ENCODE measurements at regions not wholly inside any gene's neighbourhood (a gene's known extent, or its start where the extent isn't known, plus 50 kb on each side); places are given as distances from the start of the nearest gene placed in this dataset.

GRCh38 chr13:29991343-29991742 lies 140.9 kb upstream of the UBL3 start:
- no peak for DNase-seq

- no peak for DNase-seq
Measured at GRCh38 chr13:29987340-29987739, 136.9 kb upstream of the UBL3 start.

- DNase-seq = no peak
Measured at GRCh38 chr13:29980339-29980738, 129.9 kb upstream of the UBL3 start.

- no peak for DNase-seq
Measured at GRCh38 chr13:29978211-29978610, 127.8 kb upstream of the UBL3 start.

GRCh38 chr13:29977476-29978120 lies 127.2 kb upstream of the UBL3 start:
- no peak for DNase-seq

- no peak for DNase-seq
Measured at GRCh38 chr13:29976535-29976934, 126.1 kb upstream of the UBL3 start.

- DNase-seq = no peak
Measured at GRCh38 chr13:29975283-29975682, 124.9 kb upstream of the UBL3 start.

GRCh38 chr13:29969286-29969685 lies 118.9 kb upstream of the UBL3 start:
- DNase-seq = no peak

DNA sequence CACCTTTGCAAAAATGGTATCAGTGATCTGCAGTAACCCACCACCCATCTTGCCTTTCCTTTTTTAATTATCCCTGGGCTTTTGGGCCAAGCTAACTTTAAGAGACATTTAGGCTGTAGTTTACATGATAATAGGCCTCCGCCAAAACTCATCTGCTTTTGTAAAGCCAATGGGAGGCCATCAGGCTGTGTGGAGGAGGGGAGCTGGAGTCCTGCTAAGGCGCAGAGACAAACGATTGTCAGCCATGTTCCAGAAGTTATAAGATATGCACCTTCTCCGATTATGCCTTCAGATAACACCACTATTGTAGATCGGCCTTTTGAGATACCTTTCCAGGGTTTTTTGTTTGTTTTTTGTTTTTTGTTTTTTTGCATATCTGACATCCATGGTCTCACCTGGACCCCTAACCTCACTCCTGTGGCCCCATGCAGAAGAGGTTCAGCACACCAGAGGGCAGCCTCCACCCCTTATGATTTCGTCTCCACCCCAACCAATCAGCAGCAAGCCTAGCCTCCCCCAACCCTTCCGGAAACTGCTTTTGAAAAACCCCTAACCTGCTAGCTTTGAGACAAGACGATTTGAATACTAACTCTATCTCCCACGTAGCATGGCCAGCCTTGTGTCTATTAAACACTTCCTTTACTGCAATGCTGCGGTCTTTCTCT lies 113.9 kb upstream of the UBL3 start:
- DNase-seq = no peak

DNA sequence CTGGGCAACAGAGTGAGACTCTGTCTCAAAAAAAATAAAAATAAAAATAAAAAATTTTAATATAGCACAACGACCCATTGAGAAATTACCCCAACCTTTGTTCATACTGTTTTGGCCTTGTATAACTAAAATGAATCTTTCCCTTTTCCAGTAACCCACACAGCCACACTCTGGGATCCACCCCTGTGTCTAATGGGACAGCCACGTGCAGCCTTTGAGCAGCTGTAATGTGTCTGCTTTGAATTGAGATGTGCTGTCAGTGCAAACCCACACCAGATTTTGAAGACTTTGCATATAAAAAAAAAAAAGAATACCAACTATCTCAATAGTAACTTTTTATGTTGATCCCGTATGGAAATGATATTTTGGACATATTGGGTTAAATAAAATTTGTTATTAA lies 112.7 kb upstream of the UBL3 start:
- DNase-seq = no peak

DNA sequence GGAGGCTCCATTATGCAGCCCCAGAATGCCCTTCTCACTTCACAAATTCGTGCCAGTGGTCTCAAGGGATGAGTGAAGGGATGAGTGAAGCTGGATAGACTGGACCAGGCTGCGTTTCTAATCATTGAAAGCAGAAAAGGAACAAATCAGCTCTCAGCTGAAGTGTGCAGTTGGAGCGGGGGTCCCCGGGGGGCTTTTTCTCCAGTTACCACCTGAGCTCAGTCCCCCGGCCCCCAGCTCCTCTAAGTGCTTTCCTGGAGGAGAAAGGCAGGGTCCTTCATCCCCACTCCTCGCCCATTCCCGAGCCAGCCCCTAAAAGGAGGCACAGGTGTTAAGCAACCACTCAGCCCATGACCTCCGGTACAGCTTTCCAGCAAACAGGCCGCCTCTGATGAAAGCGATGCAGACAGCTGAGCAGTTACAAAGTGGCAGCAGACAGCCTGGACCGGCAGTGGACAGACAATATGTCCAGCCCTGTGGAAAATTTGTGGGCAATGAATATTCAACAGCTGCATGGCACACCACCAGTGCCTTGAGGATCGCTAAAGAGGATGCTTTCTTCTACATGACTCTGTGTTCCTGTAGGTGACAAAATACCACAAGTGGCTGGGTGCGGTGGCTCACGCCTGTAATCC lies 110.7 kb upstream of the UBL3 start:
- no peak for DNase-seq

DNA sequence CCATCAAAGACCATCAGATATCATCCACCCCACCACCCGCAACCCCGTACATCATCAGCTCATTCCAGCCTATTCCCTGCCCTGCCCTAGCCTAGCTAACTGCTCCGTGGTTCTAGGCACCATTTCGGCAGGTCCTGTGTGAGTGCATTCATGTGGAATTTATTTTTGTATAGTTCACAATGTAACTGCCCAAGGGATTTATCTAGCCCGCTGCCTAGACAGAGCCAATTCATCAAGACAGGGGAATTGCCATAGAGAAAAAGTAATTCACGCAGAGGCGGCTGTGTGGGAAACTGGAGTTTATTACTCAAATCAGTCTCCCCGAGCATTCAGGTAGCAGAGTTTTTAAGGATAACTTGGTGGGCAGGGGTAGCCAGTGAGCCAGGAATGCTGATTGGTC lies 109.2 kb upstream of the UBL3 start:
- DNase-seq = no peak

DNA sequence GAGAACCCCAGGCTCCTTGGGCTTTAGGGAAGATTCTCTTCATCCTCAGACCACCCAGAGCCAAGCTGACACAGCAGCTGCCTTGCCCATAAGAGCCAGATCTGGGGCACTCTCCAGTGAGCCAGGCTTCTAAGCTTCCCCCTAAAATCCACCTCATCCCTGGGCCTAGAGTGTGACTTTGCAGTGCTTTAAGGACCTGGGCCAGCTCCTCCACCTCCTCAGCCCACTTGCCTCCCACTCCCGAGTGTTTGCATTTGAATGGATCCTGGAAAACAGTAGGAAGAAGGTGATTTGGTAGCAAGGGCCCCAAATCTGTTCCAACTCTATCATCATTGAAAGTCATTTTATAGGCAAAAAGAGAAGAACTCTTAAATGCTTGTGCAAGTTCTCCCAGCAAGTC lies 108.7 kb upstream of the UBL3 start:
- DNase-seq = no peak

GRCh38 chr13:29958476-29958875 lies 108.1 kb upstream of the UBL3 start:
- no peak for DNase-seq

GRCh38 chr13:29957320-29957719 lies 106.9 kb upstream of the UBL3 start:
- DNase-seq = no peak

DNA sequence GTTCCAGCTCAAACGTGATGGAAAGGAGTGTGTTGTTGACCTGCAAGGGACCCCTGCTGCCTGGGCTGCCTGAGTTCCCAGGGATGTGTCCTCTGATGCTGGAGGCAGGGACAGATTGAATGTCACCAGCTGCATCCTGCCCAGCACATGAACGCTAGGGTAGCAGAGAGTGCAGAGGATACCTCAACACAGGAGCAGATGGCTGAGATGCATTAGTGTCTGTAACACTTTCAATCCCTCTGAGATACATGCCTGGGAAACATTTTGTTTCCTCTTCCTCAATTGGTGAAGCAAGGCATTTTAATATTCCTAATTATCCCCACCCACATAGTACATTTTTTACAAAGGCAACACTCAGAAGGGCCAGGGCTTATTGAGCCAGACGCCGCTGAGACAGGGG lies 106.4 kb upstream of the UBL3 start:
- DNase-seq = no peak

GRCh38 chr13:29955137-29955650 lies 104.8 kb upstream of the UBL3 start:
- no peak for DNase-seq

DNA sequence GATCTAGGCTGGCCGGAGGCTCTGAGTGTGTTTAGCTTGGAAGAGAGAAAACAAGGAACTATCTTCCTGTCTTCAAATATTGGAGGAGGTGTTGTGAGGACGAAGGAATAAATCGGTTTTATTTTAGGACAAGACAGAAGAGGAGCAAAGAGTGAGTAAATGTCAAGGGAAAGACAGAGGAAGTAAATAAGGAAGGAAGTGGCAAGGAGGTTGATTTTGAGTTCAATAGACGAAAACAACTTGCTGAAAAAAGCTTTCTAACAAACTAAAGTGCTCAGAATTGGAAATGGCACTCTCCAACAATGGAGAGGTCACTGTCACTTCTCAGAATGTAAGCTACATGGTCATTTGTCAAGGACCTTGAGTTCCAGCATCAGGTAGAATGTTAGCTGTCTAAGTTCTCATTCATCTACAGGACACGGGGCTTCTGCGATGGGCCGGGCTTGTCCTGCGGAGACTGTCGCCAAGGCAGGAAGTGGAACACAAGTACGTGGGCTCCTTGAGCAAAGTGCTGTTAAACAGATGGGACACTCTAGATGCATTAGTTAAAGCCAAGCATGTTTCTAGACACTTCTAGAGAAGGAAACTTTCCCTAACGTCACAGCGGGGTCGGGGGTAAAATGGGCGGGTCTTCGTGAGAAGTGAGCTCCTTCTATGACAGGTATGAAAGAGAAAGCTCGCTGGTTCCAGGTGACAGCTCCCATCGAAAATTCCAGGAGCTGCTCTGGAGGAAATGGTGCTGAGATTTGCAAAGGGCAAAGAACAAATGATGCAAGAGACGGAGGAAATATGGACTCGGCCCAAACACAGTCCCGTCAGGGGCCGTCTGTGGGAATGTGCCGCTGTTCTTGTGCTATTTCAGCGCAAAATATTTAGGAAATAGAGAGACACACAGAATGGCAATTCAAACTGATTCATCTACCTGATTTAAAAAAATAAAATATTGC lies 103.9 kb upstream of the UBL3 start:
- no peak for DNase-seq

DNA sequence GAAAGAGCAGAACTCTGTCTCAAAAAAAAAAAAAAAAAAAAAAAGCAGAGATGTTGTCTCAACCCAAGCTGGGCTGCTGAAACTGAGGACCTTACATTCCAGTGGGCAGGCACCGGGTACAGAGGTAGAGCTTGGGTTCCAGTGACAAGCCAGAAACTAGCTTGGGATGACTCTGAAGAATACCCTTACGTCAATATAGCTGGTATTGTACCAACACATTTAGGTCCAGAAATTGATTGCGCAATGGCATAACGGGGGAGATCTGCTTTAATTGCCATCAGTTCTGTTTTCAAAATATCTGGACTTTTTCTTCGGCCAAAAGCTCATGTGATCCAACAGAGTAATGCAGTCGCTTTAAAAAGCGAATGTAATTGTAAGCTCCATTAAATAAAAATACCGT lies 103.1 kb upstream of the UBL3 start:
- no peak for DNase-seq

GRCh38 chr13:29952245-29952644 lies 101.8 kb upstream of the UBL3 start:
- DNase-seq = no peak

DNA sequence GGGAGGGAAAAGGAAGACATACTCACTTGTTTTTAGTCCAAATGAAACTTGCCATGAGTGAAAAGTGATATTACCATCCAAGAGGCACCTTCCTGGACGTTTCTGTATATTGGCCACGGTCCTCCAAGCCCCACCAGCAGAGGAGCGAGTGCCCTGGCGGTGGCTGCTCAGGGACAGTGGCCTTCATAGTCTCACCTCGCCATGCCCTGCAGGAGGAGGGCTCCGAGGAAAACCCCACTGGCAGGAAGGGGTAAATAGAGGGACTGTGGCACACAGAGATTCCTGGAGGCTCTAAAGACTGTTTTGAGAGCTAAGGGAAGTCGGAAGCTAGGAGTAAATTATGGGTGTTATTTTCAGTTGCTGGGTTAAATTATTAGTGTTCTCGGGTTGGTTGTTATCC lies 98.4 kb upstream of the UBL3 start:
- DNase-seq = no peak

DNA sequence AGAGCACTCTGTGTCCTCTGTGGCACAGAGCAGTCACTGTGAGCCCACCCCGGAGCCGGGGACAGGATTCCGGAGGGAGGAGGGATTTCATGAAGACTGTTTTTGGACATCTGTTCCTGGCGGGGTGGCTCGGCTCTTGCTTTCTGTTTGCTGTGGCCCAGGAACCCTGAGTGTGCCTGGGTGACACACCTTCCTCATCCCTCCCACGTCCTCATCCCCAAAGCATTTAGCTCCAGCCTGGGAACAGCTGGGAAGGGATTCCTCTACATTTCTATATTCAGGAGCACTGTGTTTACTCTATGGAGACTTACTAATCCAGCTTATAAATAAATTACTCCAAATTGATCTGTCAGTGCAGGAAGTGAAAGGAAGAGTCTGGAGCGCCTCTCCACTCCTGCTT lies 97.8 kb upstream of the UBL3 start:
- no peak for DNase-seq

GRCh38 chr13:29947839-29948238 lies 97.4 kb upstream of the UBL3 start:
- DNase-seq = no peak
